ENCODE measurements at regions not wholly inside any gene's neighbourhood (a gene's known extent, or its start where the extent isn't known, plus 50 kb on each side); places are given as distances from the start of the nearest gene placed in this dataset.

DNA sequence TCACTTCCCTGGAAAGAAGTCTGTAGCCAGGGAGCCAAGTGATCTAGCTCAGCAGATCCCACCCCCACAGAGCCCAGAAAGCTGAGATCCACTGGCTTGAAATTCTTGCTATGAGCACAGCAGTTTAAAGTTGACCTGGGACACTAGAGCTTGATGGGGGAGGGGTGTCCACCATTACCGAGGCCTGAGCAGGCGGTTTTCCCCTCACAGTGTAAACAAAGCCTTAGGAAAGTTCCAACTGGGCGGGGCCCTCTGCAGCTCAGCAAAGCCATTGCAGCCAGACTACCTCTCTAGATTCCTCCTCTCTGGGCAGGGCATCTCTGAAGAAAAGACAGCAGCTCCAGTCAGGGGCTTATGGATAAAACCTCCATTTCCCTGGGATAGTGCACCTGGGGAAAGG is 887.2 kb upstream of the LRATD1 start:
- TF ChIP-seq, protein P1, sequence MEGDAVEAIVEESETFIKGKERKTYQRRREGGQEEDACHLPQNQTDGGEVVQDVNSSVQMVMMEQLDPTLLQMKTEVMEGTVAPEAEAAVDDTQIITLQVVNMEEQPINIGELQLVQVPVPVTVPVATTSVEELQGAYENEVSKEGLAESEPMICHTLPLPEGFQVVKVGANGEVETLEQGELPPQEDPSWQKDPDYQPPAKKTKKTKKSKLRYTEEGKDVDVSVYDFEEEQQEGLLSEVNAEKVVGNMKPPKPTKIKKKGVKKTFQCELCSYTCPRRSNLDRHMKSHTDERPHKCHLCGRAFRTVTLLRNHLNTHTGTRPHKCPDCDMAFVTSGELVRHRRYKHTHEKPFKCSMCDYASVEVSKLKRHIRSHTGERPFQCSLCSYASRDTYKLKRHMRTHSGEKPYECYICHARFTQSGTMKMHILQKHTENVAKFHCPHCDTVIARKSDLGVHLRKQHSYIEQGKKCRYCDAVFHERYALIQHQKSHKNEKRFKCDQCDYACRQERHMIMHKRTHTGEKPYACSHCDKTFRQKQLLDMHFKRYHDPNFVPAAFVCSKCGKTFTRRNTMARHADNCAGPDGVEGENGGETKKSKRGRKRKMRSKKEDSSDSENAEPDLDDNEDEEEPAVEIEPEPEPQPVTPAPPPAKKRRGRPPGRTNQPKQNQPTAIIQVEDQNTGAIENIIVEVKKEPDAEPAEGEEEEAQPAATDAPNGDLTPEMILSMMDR (IDR thresholded peaks at IDR 0.05; ENCODE audit: borderline replicate concordance, extremely low read depth, low read length, poor library complexity, severe bottlenecking): no peak
- TF ChIP-seq EZH2 (IDR thresholded peaks at IDR 0.05; ENCODE audit: borderline replicate concordance, low read depth, low read length, severe bottlenecking): no peak
